Breast epithelium (tissue), 3 donors: ENCODE measurements at regions not wholly inside any gene's neighbourhood (a gene's known extent, or its start where the extent isn't known, plus 50 kb on each side); places are given as distances from the start of the nearest gene placed in this dataset.

Experiments
- CTCF ChIP-seq, 3 donors: fragments of 450-650 bp; IDR thresholded peaks; one replicate each; pipeline ENCODE4 v1.5.1; 2016 to 2017; ENCODE audit warnings: antibody characterized with exemption in 3 of 3, mild to moderate bottlenecking in 3 of 3, moderate library complexity in 3 of 3
- POLR2A ChIP-seq: fragments of 450-650 bp; IDR thresholded peaks from one replicate; pipeline ENCODE4 v1.6.1; 2016; ENCODE audit warnings: antibody characterized with exemption, mild to moderate bottlenecking, moderate library complexity
- POLR2AphosphoS5 ChIP-seq, 3 donors: sonication (generic); formaldehyde crosslinking; IDR thresholded peaks; one replicate each; pipeline ENCODE4 v1.6.1; 2017; ENCODE audit warnings: antibody characterized with exemption in 3 of 3

DNA sequence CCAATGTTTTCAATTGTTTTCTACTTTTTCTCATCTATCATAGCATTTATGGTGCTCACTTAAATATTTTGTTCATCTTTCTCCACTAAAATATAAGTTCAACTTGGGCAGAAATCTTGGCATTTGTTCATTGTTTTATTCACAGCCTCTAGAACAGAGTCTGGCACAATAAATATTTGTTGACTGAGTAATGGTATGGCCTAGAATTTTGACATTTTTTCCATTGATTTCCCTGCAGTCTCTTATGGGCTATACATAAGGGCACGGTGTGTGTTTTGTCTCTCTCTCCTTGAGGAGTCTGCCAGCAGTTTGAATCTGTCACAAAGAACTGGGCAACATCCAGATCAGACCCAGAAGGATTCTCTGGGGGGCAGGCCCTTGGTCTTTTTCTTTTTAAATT lies 379.7 kb downstream of the TMEM38B start:
- TF ChIP-seq CTCF (IDR thresholded peaks at IDR 0.05) (no peak), POLR2A (no peak), POLR2AphosphoS5 (IDR thresholded peaks at IDR 0.05) (no peak)
